Stimulated activated CD8-positive, alpha-beta memory T cell treated with anti-CD3 and anti-CD28 coated beads, Interleukin-15, amount 100 ng/mL, for 24 hours (primary cell): ENCODE measurements at regions not wholly inside any gene's neighbourhood (a gene's known extent, or its start where the extent isn't known, plus 50 kb on each side); places are given as distances from the start of the nearest gene placed in this dataset.

Source experiments
- DNase-seq: peaks from one replicate; pipeline ENCODE4 v3.0.0-alpha.2; 2020; ENCODE audit warnings: low read depth

DNA sequence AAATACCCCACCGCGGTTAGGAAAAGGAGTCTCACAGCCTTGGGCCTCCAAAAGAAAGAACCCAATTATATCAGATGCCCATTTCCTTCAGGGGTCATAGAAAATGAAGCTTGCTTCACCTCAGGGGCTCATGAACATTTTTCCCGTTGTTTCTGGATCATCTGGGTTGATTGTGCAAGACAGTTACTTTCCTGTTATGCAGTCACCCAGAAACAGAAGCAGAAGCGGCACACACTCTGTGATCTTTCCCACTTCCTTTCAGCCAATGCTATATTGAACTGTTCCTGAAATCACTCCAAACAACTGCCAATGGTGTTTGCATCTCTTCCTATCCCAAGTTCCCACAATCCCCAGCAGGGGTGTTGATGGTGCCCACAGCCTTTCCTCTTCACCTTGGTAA is 295.6 kb upstream of the RASGRP1 start:
- no peak for DNase-seq

- no peak for DNase-seq
Observed at GRCh38 chr15:38860674-38861073, 296.1 kb upstream of the RASGRP1 start.

DNA sequence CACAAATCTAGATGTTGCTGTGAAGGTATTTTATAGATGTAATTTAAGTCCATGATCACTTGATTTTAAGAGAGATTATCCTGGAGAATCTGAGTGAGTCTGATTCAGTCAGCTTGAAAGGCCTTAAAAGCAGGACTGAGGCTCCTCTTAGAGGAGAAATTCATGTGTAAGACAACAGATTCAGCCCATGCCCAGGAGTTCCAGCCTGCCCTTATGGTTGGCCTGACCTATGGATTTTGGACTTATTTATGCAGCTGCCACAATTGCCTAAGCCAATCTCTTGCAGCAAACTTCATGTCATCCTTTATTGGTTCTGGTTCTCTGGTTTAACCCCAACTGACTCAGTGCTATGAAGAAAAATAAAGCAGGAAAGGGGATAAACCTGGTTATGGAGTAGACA is 296.5 kb upstream of the RASGRP1 start:
- DNase-seq: no peak

DNA sequence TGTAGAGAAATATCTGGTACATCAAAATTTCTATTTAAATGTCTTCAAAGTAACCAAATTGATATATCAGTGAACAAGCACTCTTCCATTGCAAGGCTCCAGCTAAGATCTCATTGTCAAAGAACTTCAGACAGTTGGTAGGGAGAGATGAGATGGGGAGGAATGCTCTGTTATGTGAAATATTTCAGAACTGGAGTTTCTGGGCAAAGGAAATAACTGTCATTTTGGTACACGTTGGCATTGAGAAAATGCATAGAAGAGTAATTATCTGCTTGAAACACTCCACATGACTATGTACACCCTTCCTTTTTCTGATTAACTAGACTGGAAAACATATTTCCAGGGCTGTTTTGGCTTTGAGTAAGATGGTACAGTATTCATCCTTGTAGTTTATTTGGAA is 297.5 kb upstream of the RASGRP1 start:
- DNase-seq: no peak

- DNase-seq: no peak
Observed at GRCh38 chr15:38863381-38863780, 298.8 kb upstream of the RASGRP1 start.

GRCh38 chr15:38864122-38864521 is 299.5 kb upstream of the RASGRP1 start:
- no peak for DNase-seq

DNA sequence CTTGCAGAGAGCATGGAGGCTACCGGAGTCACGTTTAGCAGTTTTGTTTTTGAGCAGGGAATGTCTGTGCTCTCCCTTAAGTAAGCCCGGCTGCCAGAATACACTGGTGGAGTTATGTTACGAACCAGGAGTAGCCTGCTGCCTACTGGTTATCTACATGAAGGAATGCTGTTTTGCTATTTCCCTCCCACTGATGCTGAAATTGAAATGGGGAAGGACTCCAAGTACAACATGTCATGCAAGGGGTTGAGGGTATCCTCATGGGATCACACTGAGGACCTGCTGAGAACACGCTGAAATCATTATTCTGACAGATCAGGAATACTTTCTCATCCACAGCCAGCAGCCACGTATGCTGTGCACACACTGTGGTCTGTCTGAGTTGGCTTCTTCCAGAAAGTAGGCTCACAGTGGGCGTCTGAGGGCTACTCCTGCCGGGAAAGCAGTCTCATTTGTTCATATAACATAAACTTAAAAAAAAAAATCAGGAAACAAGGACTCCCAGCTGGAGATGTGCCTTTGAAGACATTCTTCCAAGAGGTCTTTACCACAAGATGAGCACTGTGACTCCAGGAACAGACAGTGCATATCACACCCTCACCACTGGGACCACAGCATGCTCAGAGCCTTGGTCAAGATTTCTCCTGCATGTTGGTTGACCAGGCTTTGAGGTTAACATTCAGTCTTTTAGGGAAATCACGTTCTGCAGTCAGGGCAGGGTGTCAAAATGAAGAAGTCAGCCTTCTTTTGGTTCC is 300.4 kb upstream of the RASGRP1 start:
- DNase-seq: no peak

GRCh38 chr15:38867556-38867955 is 302.9 kb upstream of the RASGRP1 start:
- no peak for DNase-seq

- no peak for DNase-seq
Observed at GRCh38 chr15:38868326-38869114, 303.9 kb upstream of the RASGRP1 start.

DNA sequence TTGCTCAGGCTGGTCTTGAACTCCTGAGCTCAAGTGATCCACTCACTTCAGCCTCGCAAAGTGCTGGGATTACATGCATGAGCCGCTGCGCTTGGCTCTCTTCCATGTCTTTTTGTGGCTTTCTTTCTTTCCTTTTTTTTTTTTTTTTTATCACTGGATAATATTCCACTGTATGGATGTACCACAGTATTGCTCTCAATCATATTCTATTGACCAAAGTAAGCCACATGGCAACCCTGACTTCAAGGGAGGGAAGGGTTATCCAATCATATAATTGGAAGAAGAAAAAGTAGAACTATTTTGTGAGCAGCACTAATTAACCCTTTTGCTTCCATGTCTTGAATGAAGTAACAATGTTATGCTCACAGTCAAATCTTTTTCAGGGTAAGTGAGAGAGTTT is 307.0 kb upstream of the RASGRP1 start:
- DNase-seq: no peak

DNA sequence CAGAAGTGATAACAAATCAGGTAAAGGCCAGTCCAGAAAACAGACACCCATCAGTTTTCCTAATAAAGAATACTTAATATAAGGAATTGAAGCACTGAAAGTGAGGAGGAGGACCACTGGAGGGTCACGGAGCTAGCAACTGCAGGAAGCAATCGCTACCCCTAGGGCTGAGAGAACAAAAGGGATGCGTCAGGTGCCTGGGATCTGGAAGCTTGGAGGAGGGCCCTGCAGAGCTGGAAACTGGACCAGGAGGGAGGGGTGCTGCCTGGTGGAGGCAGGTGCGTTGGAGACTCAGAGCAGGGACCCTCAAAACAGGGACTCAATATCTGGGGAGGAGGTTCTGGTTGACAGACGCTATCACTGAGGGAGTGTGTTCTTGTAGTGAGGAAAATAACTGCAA is 308.1 kb upstream of the RASGRP1 start:
- no peak for DNase-seq

GRCh38 chr15:38873158-38873557 is 308.5 kb upstream of the RASGRP1 start:
- DNase-seq: no peak

DNA sequence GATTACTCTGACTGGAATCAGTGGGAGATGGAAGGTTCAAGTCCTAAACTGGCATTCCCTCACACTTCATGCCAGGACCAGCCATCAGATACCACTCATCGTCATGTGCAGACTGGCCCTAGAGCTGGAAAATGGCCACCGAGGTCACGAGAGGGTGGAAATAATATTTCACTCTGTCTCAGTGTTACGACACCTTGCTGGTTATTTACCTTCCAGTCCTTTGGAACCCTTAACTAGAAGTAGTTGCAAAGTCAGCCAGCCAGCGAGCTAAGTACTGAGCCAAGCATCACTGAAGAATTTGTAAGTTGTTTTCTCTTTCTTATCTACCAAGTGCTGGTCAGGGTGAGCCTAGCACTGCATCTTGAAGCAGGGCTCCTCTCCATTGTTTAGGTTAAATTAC is 309.9 kb upstream of the RASGRP1 start:
- DNase-seq: no peak

DNA sequence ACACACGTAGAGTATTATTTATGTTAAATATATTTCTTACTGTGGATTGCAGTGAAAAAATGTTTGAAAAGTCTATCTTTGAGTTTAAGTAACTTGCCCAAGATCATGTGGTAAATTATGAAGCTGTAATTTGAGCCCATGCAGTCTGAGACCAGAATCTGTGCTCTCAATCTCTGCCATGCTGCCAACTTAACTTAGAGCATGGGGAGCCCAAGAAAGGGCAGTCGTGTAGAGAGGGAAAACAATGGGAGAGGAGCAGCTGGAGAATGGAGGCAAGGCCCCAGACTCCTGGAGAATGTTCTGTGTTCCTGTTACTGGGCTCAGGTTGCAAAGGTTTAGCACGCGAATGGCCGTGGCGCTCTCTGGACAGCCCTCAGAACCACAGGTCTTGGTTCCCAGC is 311.6 kb upstream of the RASGRP1 start:
- no peak for DNase-seq

GRCh38 chr15:38876621-38877020 is 312.0 kb upstream of the RASGRP1 start:
- no peak for DNase-seq

DNA sequence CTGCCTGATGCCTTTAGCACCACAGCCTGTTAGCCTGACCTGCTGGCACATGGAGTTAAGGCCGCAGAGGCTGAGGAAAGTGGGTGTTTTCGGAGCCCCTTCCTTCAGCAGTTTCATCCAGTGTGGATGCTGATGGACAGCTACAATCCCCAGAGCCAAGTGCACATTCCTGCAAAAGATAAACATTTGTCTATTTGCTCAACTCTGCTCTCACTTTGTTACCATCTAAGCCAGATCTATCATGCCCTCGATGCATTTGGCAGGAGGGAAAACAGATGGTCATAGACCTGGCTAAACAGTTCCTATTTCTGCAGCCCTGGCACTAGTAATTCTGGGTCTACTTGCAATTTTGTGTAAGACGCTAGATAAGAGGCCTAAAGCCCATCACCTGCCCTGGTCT is 312.9 kb upstream of the RASGRP1 start:
- no peak for DNase-seq

DNA sequence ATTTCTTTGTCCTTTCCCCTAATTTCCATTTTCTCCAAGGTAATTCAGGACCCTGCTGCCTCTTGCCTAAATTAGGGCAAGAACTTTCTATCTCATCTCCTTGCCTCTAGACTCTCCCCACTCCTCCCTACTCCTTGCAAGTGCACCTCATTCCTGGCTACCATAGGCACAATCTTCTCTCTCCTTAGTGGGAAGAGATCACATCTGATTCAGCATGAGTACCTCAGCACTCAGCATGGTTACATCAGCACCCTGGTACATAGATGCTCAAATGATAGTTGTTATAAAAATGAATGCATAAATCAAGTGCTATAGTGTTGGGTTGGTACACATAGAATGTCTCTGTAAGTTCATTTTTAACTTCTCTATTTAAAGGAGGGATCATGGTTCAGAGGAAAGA is 313.4 kb upstream of the RASGRP1 start:
- DNase-seq: no peak

DNA sequence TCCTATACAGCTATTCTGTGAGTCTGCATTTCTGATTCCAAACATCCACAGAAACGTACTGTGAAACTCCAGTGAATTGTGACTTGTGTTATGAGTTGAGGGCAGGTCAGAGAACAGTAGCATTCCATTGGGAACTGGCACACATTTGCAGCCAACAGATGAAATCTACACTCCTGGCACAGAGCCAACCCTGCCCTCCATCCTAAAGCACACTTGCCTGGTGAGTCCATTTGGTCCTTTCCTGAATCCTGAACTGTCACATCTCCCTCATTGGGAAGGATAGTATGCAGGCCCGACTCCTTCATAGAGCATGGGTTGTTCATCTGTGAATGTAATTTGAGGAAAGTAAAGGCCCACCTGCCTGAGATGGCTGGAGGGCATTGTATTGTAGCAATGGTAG is 314.3 kb upstream of the RASGRP1 start:
- DNase-seq: no peak

DNA sequence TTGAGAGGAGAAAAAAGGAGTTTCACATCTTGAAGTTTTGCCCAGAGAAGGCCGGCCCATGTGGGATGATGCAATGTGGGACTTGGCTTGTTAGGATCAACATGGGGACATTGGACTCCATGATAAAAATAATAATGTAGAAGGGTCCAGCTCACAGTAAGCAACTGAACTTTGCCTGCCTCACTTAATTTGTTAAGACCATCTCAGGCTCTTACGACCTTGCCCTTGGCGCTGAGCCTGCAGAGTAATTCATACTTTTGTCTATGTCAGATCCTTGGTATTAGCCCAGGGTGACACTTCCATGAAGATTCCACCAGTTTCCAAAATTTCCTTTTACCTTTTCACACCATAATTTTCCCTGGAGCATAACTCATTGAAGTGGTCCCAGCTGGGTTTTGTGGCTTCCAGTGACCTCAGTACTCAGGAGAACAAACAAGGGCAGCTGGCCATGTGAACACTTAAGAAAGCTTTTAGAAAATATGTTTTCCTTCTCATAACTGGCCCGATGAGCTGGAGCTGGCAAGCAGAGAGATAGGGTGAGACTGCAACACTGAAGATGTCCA is 315.4 kb upstream of the RASGRP1 start:
- no peak for DNase-seq

DNA sequence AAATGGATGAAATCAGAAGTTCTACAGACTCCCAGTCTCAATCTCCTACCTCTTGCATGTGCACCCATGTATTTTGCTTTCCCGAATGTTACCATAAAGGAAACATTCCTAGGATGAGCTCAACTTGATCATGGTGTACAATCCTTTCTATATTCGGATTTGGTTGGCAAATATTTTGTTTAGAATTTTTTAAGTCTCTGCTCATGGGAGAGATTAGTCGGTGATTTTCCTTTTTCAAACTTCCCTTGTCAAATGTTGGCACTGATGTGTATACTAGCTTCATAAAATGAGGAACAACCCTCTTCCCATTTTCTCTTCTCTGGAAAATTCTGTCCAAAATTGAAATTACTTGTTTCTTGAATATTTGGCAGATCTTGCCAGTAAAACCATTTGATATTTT is 317.6 kb upstream of the RASGRP1 start:
- no peak for DNase-seq

DNA sequence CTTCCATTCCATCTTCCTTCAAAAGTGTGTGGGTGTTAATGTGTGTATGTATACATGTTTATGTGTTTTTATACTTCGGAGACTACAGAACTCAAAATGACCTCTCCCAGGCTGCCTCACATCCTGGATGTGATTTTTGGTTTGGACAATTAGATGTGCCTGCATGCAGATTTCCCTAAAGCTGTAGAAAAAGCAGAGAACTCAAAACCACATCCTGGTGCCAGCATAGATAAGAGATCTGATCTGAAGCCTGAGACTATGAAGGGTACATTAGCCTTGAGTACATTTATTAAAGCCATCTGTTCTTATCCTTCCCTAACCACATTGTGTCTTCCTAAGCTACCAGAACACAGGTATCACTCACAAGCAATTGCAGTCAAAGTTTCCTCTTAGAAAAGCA is 319.4 kb upstream of the RASGRP1 start:
- no peak for DNase-seq

DNA sequence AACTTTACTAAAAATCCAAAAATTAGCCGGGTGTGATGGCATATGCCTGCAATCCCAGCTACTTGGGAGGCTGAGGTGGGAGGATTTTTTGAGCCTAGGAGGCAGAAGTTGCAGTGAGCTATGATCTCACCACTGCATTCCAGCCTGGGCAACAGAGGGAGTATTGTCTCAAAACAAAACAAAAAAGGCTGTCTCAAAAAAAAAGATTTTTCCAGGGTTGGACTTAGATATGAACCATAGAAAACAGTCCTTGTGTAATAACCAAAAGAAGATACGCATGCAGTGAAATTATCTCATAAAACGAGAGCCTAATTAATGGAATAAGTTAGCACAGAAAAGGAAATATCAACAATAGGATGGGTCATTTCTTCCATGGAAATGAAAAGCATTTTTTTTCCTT is 320.4 kb upstream of the RASGRP1 start:
- DNase-seq: no peak

- DNase-seq: no peak
Observed at GRCh38 chr15:38885471-38885952, 320.9 kb upstream of the RASGRP1 start.
